GM23248 (cell line): ENCODE measurements at regions not wholly inside any gene's neighbourhood (a gene's known extent, or its start where the extent isn't known, plus 50 kb on each side); places are given as distances from the start of the nearest gene placed in this dataset.

Source experiments
- DNase-seq: peaks from one replicate; pipeline ENCODE4 v3.0.0-alpha.2; 2015
- H2AFZ ChIP-seq: fragments of 200-600 bp; sonication (generic); 2 replicates; pipeline ENCODE4 v1.6.1; 2016; ENCODE audit warnings: antibody characterized with exemption
- H3F3A ChIP-seq: fragments of 200-600 bp; sonication (generic); 2 replicates; pipeline ENCODE4 v1.6.1; 2016; ENCODE audit warnings: mild to moderate bottlenecking, antibody characterized with exemption, mixed run types; ENCODE audit not compliant: insufficient read depth
- H3K27ac ChIP-seq: fragments of 200-600 bp; sonication (generic); 2 replicates; pipeline ENCODE4 v1.5.1; 2016; ENCODE audit warnings: mild to moderate bottlenecking
- H3K27me3 ChIP-seq: fragments of 200-600 bp; sonication (generic); replicated peaks from 2 replicates; pipeline ENCODE4 v1.6.1; 2016; ENCODE audit warnings: mild to moderate bottlenecking; ENCODE audit not compliant: insufficient read depth
- H3K36me3 ChIP-seq: fragments of 200-600 bp; sonication (generic); 2 replicates; pipeline ENCODE4 v1.6.1; 2016; ENCODE audit warnings: low read depth, mild to moderate bottlenecking
- H3K4me1 ChIP-seq: fragments of 200-600 bp; sonication (generic); 2 replicates; pipeline ENCODE4 v1.6.1; 2016; ENCODE audit warnings: mild to moderate bottlenecking; ENCODE audit not compliant: insufficient read depth
- H3K4me2 ChIP-seq: fragments of 200-600 bp; sonication (generic); one replicate; pipeline ENCODE4 v1.6.1; 2016; ENCODE audit warnings: mild to moderate bottlenecking; ENCODE audit not compliant: unreplicated experiment
- H3K4me3 ChIP-seq: fragments of 200-600 bp; sonication (generic); 2 replicates; pipeline ENCODE4 v1.5.1; 2016; ENCODE audit warnings: mild to moderate bottlenecking
- H3K79me2 ChIP-seq: fragments of 200-600 bp; sonication (generic); 2 replicates; pipeline ENCODE4 v1.6.1; 2016; ENCODE audit warnings: mild to moderate bottlenecking; ENCODE audit not compliant: insufficient read depth
- H3K9ac ChIP-seq: fragments of 200-600 bp; sonication (generic); 2 replicates; pipeline ENCODE4 v1.6.1; 2016; ENCODE audit warnings: mild to moderate bottlenecking
- H3K9me2 ChIP-seq: fragments of 200-600 bp; sonication (generic); 2 replicates; pipeline ENCODE4 v1.6.1; 2016; ENCODE audit warnings: mixed run types, mild to moderate bottlenecking, moderate library complexity; ENCODE audit not compliant: insufficient read depth
- H3K9me3 ChIP-seq: fragments of 200-600 bp; sonication (generic); one replicate; pipeline ENCODE4 v1.6.1; 2017; ENCODE audit warnings: low read depth
- H4K20me1 ChIP-seq: fragments of 200-600 bp; sonication (generic); 2 replicates; pipeline ENCODE4 v1.6.0; 2016; ENCODE audit not compliant: insufficient read depth
- EZH2 ChIP-seq: fragments of 200-600 bp; sonication (generic); IDR thresholded peaks from 2 replicates; pipeline ENCODE4 v1.6.1; 2018; ENCODE audit warnings: antibody characterized with exemption, mild to moderate bottlenecking; ENCODE audit not compliant: insufficient read depth, poor library complexity, severe bottlenecking
- EZH2phosphoT487 ChIP-seq: fragments of 200-600 bp; sonication (generic); IDR thresholded peaks from 2 replicates; pipeline ENCODE4 v1.6.1; 2018; ENCODE audit warnings: antibody characterized with exemption, moderate library complexity, mild to moderate bottlenecking, low read depth; ENCODE audit not compliant: insufficient read depth
- WGBS, 2 experiments: methylation state at CpG; one replicate each; pipeline ENCODE4 v1.1.6; 2015 to 2017; ENCODE audit warnings: low lambda C conversion rate in 2 of 2, low coverage in 1 of 2; ENCODE audit errors: missing lambda C conversion rate in 2 of 2; 5-methylcytosine and 5-hydroxymethylcytosine counted together
- in situ Hi-C: fragments of 300-500 bp; cut with MboI; formaldehyde crosslinking; loops from 2 replicates; pipeline ENCODE4 v1.15.0; 2020

- in situ Hi-C loops, result no loop called here
- no peak overlapping the region for H3K27ac ChIP-seq
- 92 to 93% methylated on average over 9 of the region's 9 CpGs for WGBS, 2 experiments
- H3K36me3 ChIP-seq, result no peaks in the 10 kb centered on the region; the same call in 1 of the 2 replicates
- no peak for TF ChIP-seq EZH2phosphoT487
- no peak for TF ChIP-seq EZH2
- H3K9me3 ChIP-seq, result no peaks in the 10 kb centered on the region
- H3K4me2 ChIP-seq, result no peak overlapping the region
- H3K27me3 ChIP-seq, result no peaks in the 10 kb centered on the region
- H3F3A ChIP-seq, result peaks cover 25% of the 10 kb centered on the region
- no peak overlapping the region for H3K4me3 ChIP-seq
- no peak overlapping the region for H2AFZ ChIP-seq
- no peak overlapping the region for H3K9ac ChIP-seq
- no peak for DNase-seq
- peaks cover 40% of the 10 kb centered on the region for H3K79me2 ChIP-seq
- peaks cover 9% of the 10 kb centered on the region; the same call in 1 of the 2 replicates for H4K20me1 ChIP-seq
- H3K4me1 ChIP-seq, result peaks cover 11% of the 10 kb centered on the region
- H3K9me2 ChIP-seq, result no peaks in the 10 kb centered on the region
These were observed 471.1 kb downstream of the SHQ1 start for GRCh38 chr3:72376956-72377710.

GRCh38 chr3:72375237-72376076 lies 472.8 kb downstream of the SHQ1 start:
- Histone ChIP-seq H3K27me3 (no peaks in the 10 kb centered on the region), H3K9me3 (no peaks in the 10 kb centered on the region), H4K20me1 (peaks cover under 1% of the 10 kb centered on the region; the same call in 1 of the 2 replicates), H3K9ac (no peak overlapping the region), H3K4me3 (no peak overlapping the region), H3K79me2 (peaks cover 23% of the 10 kb centered on the region), H3K9me2 (no peaks in the 10 kb centered on the region), H3K4me2 (no peak overlapping the region), H3F3A (peaks cover 21% of the 10 kb centered on the region), H3K36me3 (no peaks in the 10 kb centered on the region; the same call in 1 of the 2 replicates), H2AFZ (no peak overlapping the region), H3K27ac (no peak overlapping the region), H3K4me1 (peaks cover 11% of the 10 kb centered on the region)
- 93 to 95% methylated on average over 10 of the region's 10 CpGs for WGBS, 2 experiments
- TF ChIP-seq EZH2phosphoT487 (no peak), EZH2 (no peak)
- in situ Hi-C loops, result no loop called here
- no peak for DNase-seq

- 0 out of 2 replicates have a peak, but pooled peaks cover 5% of the 10 kb centered on the region for H3K79me2 ChIP-seq
- H2AFZ ChIP-seq, result no peak overlapping the region
- H3K9ac ChIP-seq, result no peak overlapping the region
- H3K4me2 ChIP-seq, result no peak overlapping the region
- H3F3A ChIP-seq, result no peaks in the 10 kb centered on the region; the same call in 1 of the 2 replicates
- TF ChIP-seq EZH2phosphoT487, result no peak
- TF ChIP-seq EZH2, result no peak
- H3K27ac ChIP-seq, result no peak overlapping the region
- H3K9me3 ChIP-seq, result no peaks in the 10 kb centered on the region
- no peaks in the 10 kb centered on the region for H3K27me3 ChIP-seq
- no peaks in the 10 kb centered on the region for H4K20me1 ChIP-seq
- DNase-seq, result no peak
- no peaks in the 10 kb centered on the region; the same call in 1 of the 2 replicates for H3K36me3 ChIP-seq
- in situ Hi-C loops, result no loop called here
- WGBS, 2 experiments, result 84 to 85% methylated on average over 8 of the region's 8 CpGs
- no peak overlapping the region for H3K4me3 ChIP-seq
- H3K4me1 ChIP-seq, result no peaks in the 10 kb centered on the region
- H3K9me2 ChIP-seq, result no peaks in the 10 kb centered on the region
These were observed 475.1 kb downstream of the SHQ1 start for GRCh38 chr3:72373139-72373538.

- H3K27me3 ChIP-seq, result no peaks in the 10 kb centered on the region
- in situ Hi-C loops, result no loop called here
These were observed 476.1 kb downstream of the SHQ1 start for GRCh38 chr3:72372161-72372560.

More at GRCh38 chr3:72372161-72372560, 476.1 kb downstream of the SHQ1 start:
- DNase-seq, result no peak
- 94 to 98% methylated on average over 3 of the region's 3 CpGs for WGBS, 2 experiments
- Histone ChIP-seq H3K27ac (no peak overlapping the region), H4K20me1 (no peaks in the 10 kb centered on the region), H3F3A (no peaks in the 10 kb centered on the region; the same call in 1 of the 2 replicates), H3K79me2 (0 out of 2 replicates have a peak, but pooled peaks cover 2% of the 10 kb centered on the region), H3K9ac (no peak overlapping the region), H3K36me3 (no peaks in the 10 kb centered on the region; the same call in 1 of the 2 replicates), H2AFZ (no peak overlapping the region), H3K4me2 (no peak overlapping the region), H3K9me3 (no peaks in the 10 kb centered on the region), H3K4me3 (no peak overlapping the region), H3K4me1 (no peaks in the 10 kb centered on the region), H3K9me2 (no peaks in the 10 kb centered on the region)
- TF ChIP-seq EZH2phosphoT487, result no peak
